ENCODE measurements at regions not wholly inside any gene's neighbourhood (a gene's known extent, or its start where the extent isn't known, plus 50 kb on each side); places are given as distances from the start of the nearest gene placed in this dataset.

DNA sequence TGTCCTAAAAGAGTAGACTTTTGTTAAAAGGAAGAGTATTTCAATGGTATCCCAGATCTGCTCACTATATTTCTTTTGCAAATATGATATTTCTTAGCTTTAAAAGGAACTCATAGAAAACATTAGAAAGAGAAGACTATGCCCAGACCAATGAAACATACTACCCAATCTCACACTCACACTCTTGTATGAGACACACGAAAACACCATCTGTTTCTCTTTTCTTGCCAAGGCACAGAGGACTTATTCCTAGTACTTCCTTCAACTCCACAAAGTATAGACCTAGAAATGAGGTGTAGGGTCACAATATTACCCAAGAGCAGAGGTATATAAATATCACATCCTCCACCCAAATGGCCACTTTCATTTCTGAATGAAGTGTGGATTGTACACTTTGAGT is 292.4 kb upstream of the ACO1 start:
- H4K20me1 ChIP-seq (replicated peaks in 1 of 2; ENCODE audit: control insufficient read depth in 1 of 2, insufficient read depth in 2 of 2, low read length in 2 of 2): no peaks in the 10 kb centered on the region
- H3K23me2 ChIP-seq (ENCODE audit: low read depth, low read length): no peaks in the 10 kb centered on the region
- no peaks in the 10 kb centered on the region for H3K36me3 ChIP-seq (ENCODE audit: control insufficient read depth in 2 of 4, insufficient read depth in 4 of 4, low read length in 3 of 4)
- CTCF ChIA-PET (ENCODE audit: partially characterized antibody): no interaction called here
- H3K4ac ChIP-seq (replicated peaks; ENCODE audit: insufficient read length, low read depth, low read length): no peak overlapping the region
- H2AFZ ChIP-seq (ENCODE audit: low read length): no peak overlapping the region
- H3K4me3 ChIP-seq (ENCODE audit: extremely low read depth in 1 of 4, insufficient read depth in 2 of 4, low read depth in 3 of 4, low read length in 4 of 4): no peak overlapping the region
- H4K91ac ChIP-seq (replicated peaks; ENCODE audit: insufficient read length, low read length): no peak overlapping the region
- no peak overlapping the region for H4K8ac ChIP-seq (ENCODE audit: extremely low read depth, insufficient read depth, low read length)
- WGBS, 2 experiments (ENCODE audit: extremely low coverage in 1 of 2, insufficient coverage in 1 of 2, insufficient read length in 1 of 2, insufficient replicate concordance in 2 of 2, low coverage in 1 of 2, low lambda C conversion rate in 2 of 2, missing lambda C conversion rate in 1 of 2): 75% methylated on average over 1 of the region's 1 CpG; no CpG with 5 or more reads in 1 of the 2 experiments
- H3K4me2 ChIP-seq (ENCODE audit: insufficient read depth in 1 of 2, low read depth in 2 of 2, low read length in 2 of 2): no peak overlapping the region
- no peak overlapping the region for H2BK20ac ChIP-seq (ENCODE audit: low read length)
- no peak overlapping the region for H3K23ac ChIP-seq (ENCODE audit: insufficient read length)
- no peak overlapping the region for H3K9ac ChIP-seq (replicated peaks in 1 of 4; ENCODE audit: extremely low read depth in 1 of 4, low read depth in 3 of 4, low read length in 3 of 4)
- H2BK15ac ChIP-seq (ENCODE audit: low read length): no peak overlapping the region
- H2BK12ac ChIP-seq (ENCODE audit: low read depth, low read length): no peak overlapping the region
- no peaks in the 10 kb centered on the region for H3K79me1 ChIP-seq (ENCODE audit: low read depth, low read length)
- H3K18ac ChIP-seq (ENCODE audit: extremely low read depth, low read length): no peak overlapping the region
- no peak overlapping the region for H3K27ac ChIP-seq (ENCODE audit: low read depth, low read length)
- no peak for DNase-seq (ENCODE audit: low read depth in 1 of 2, low spot score in 2 of 2)
- POLR2A ChIA-PET (ENCODE audit: partially characterized antibody): no interaction called here
- no peaks in the 10 kb centered on the region for H3K4me1 ChIP-seq (replicated peaks in 1 of 4; ENCODE audit: control insufficient read depth in 3 of 4, insufficient read depth in 4 of 4, low read length in 3 of 4)
- no peak overlapping the region for H2AK5ac ChIP-seq (ENCODE audit: low read depth, low read length)
- no peak overlapping the region for H4K5ac ChIP-seq (ENCODE audit: insufficient read length, low read depth, low read length)
- no peak overlapping the region for H3K14ac ChIP-seq (ENCODE audit: insufficient read length)
- TF ChIP-seq, protein P1, sequence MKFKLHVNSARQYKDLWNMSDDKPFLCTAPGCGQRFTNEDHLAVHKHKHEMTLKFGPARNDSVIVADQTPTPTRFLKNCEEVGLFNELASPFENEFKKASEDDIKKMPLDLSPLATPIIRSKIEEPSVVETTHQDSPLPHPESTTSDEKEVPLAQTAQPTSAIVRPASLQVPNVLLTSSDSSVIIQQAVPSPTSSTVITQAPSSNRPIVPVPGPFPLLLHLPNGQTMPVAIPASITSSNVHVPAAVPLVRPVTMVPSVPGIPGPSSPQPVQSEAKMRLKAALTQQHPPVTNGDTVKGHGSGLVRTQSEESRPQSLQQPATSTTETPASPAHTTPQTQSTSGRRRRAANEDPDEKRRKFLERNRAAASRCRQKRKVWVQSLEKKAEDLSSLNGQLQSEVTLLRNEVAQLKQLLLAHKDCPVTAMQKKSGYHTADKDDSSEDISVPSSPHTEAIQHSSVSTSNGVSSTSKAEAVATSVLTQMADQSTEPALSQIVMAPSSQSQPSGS (IDR thresholded peaks at IDR 0.05; ENCODE audit: low read length): no peak
- TF ChIP-seq POLR2AphosphoS5 (IDR thresholded peaks at IDR 0.05; ENCODE audit: low read depth, low read length): no peak
- TF ChIP-seq, protein P2, sequence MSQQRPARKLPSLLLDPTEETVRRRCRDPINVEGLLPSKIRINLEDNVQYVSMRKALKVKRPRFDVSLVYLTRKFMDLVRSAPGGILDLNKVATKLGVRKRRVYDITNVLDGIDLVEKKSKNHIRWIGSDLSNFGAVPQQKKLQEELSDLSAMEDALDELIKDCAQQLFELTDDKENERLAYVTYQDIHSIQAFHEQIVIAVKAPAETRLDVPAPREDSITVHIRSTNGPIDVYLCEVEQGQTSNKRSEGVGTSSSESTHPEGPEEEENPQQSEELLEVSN (IDR thresholded peaks at IDR 0.05): no peak
- no peak for TF ChIP-seq SIX5 (IDR thresholded peaks at IDR 0.05; ENCODE audit: low read depth, low read length)
- TF ChIP-seq TEAD4 (IDR thresholded peaks at IDR 0.05; ENCODE audit: low read depth, low read length): no peak
- TF ChIP-seq ASH2L (IDR thresholded peaks at IDR 0.05; ENCODE audit: low read length): no peak
- no peak for TF ChIP-seq ZNF274 (IDR thresholded peaks at IDR 0.05; ENCODE audit: borderline replicate concordance, extremely low read depth, low read length)
- no peak overlapping the region for H2BK120ac ChIP-seq (replicated peaks; ENCODE audit: low read depth, low read length)
- no peak overlapping the region for H2BK5ac ChIP-seq (ENCODE audit: low read depth, low read length)
- no peak for FAIRE-seq
- H3K56ac ChIP-seq (replicated peaks; ENCODE audit: insufficient read length, low read depth, low read length): no peak overlapping the region
- H3K27me3 ChIP-seq (replicated peaks in 1 of 4; ENCODE audit: control insufficient read depth in 3 of 4, extremely low read depth in 1 of 4, insufficient read depth in 3 of 4, low read length in 3 of 4): no peaks in the 10 kb centered on the region
- no peaks in the 10 kb centered on the region for H3K79me2 ChIP-seq (ENCODE audit: control insufficient read depth in 1 of 2, insufficient read depth in 2 of 2, low read length in 2 of 2)
- no peaks in the 10 kb centered on the region for H3K9me3 ChIP-seq (ENCODE audit: insufficient read depth in 2 of 2, low read depth in 1 of 2, low read length in 1 of 2)
